ENCODE measurements at regions not wholly inside any gene's neighbourhood (a gene's known extent, or its start where the extent isn't known, plus 50 kb on each side); places are given as distances from the start of the nearest gene placed in this dataset.
"Not testable (repeated sequence)": the region's sequence is repeated elsewhere in the genome, so short reads cannot be mapped to it uniquely, and the experiment has no call there.

DNA sequence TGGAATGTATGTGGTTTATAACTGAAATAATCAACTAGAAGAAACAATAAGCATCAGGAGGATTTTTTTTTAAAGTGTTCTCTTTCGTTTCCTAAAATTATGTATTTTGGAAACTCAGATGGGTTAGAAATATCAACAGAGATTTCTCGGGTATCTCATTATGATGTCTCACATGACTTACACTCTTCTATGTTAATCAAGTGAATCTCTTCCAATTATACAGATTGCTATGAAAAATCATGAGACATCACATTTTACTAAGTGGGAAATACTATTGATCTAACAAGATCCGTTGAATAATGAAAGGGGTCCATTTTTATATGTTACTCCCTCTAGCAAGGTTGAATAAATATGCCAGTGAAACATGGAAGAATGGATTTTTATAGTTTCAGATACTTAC, 54.7 kb upstream of the NRIP1 start:
- Histone ChIP-seq H3K27me3 (ENCODE audit: control insufficient read depth in 1 of 2, insufficient read depth in 2 of 2, low read length in 1 of 2) (no peaks in the 10 kb centered on the region), H3K27ac (ENCODE audit: low read depth in 1 of 2, low read length in 2 of 2) (no peak overlapping the region), H3K9me3 (ENCODE audit: control insufficient read depth, low read length) (no peaks in the 10 kb centered on the region), H3K36me3 (ENCODE audit: control insufficient read depth in 1 of 2, insufficient read depth in 2 of 2, low read length in 1 of 2) (no peaks in the 10 kb centered on the region), H3K4me3 (ENCODE audit: low read length in 2 of 2) (no peak overlapping the region), H3K4me1 (ENCODE audit: control insufficient read depth in 1 of 2, insufficient read depth in 2 of 2, low read length in 2 of 2) (peaks cover 2% of the 10 kb centered on the region in 2 donors)
- intact Hi-C loops (cut with DNase I): no loop called here
- WGBS, 2 donors: 66 to 69% methylated on average over 3 of the region's 3 CpGs
- DNase-seq (no peak), ATAC-seq (ENCODE audit: low FRiP score) (no peak)

- peaks cover 2% of the 10 kb centered on the region in 2 donors for H3K4me1 ChIP-seq (ENCODE audit: control insufficient read depth in 1 of 2, insufficient read depth in 2 of 2, low read length in 2 of 2)
- no peaks in the 10 kb centered on the region for H3K36me3 ChIP-seq (ENCODE audit: control insufficient read depth in 1 of 2, insufficient read depth in 2 of 2, low read length in 1 of 2)
- H3K27ac ChIP-seq (ENCODE audit: low read depth in 1 of 2, low read length in 2 of 2): no peak overlapping the region
- H3K27me3 ChIP-seq (ENCODE audit: control insufficient read depth in 1 of 2, insufficient read depth in 2 of 2, low read length in 1 of 2): no peaks in the 10 kb centered on the region
- intact Hi-C loops (cut with DNase I): no loop called here
- ATAC-seq (ENCODE audit: low FRiP score) (peak; percentile 33), DNase-seq (no peak)
- no peaks in the 10 kb centered on the region for H3K9me3 ChIP-seq (ENCODE audit: control insufficient read depth, low read length)
- 60 to 65% methylated on average over 5 of the region's 5 CpGs for WGBS, 2 donors
- H3K4me3 ChIP-seq (ENCODE audit: low read length in 2 of 2): no peak overlapping the region
Observed at GRCh38 chr21:15121097-15121654, 56.4 kb upstream of the NRIP1 start.

DNA sequence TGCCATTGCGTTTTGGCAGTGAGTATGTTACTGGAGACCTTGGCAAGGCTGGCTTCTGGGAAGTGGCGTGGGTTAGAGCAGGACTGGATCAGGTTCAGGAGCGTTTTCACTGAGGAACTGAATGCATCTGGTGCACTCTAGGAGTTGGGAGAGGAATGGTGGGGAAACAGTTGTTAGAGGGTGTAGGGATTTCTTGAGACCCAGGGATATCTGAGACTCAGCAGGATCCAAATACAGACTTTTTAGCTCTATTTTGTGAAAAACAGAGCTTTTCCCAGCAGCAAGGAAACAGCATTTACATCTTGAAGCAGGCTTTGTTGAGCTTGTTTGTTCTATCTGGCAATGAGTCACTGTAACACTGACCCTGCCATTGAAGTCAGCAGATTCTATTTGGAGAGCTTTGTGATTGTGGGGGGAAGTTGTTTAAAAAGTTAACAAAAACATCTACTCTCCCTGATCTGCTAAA, 56.9 kb upstream of the NRIP1 start:
- H3K36me3 ChIP-seq (ENCODE audit: control insufficient read depth in 1 of 2, insufficient read depth in 2 of 2, low read length in 1 of 2): no peaks in the 10 kb centered on the region
- no peak overlapping the region for H3K27ac ChIP-seq (ENCODE audit: low read depth in 1 of 2, low read length in 2 of 2)
- ATAC-seq (ENCODE audit: low FRiP score): peak; percentile 75
- no peak for DNase-seq
- no peaks in the 10 kb centered on the region for H3K27me3 ChIP-seq (ENCODE audit: control insufficient read depth in 1 of 2, insufficient read depth in 2 of 2, low read length in 1 of 2)
- H3K9me3 ChIP-seq (ENCODE audit: control insufficient read depth, low read length): no peaks in the 10 kb centered on the region
- intact Hi-C loops (cut with DNase I): no loop called here
- WGBS, 2 donors: 15 to 17% methylated on average over 3 of the region's 3 CpGs
- H3K4me1 ChIP-seq (ENCODE audit: control insufficient read depth in 1 of 2, insufficient read depth in 2 of 2, low read length in 2 of 2): peaks cover 2% of the 10 kb centered on the region in 2 donors
- no peak overlapping the region for H3K4me3 ChIP-seq (ENCODE audit: low read length in 2 of 2)

DNA sequence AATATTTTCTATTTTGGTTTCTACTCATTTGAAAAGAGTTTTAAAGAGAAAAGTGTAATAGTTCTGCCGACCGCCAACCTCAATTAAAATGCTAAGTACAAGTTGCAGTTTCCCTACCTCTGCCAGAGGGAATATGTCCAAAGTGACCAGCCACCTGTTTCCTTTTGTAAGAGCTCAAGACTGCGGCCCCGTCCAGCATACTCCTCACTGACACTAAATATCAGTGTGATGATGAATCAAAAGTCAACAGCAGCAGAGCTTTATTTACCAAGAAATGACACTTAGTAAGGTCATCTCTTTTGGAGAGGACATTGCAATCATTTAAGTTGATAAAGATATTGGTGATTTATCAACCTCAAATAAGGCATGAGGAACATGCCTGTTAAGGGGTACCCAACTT, 57.4 kb upstream of the NRIP1 start:
- H3K9me3 ChIP-seq (ENCODE audit: control insufficient read depth, low read length): no peaks in the 10 kb centered on the region
- WGBS, 2 donors: 33 to 39% methylated on average over 4 of the region's 4 CpGs
- no peak for DNase-seq
- peaks cover 2% of the 10 kb centered on the region in 2 donors for H3K4me1 ChIP-seq (ENCODE audit: control insufficient read depth in 1 of 2, insufficient read depth in 2 of 2, low read length in 2 of 2)
- no peak for ATAC-seq (ENCODE audit: low FRiP score)
- intact Hi-C loops (cut with DNase I): no loop called here
- no peak overlapping the region for H3K4me3 ChIP-seq (ENCODE audit: low read length in 2 of 2)
- no peaks in the 10 kb centered on the region for H3K27me3 ChIP-seq (ENCODE audit: control insufficient read depth in 1 of 2, insufficient read depth in 2 of 2, low read length in 1 of 2)
- H3K36me3 ChIP-seq (ENCODE audit: control insufficient read depth in 1 of 2, insufficient read depth in 2 of 2, low read length in 1 of 2): no peaks in the 10 kb centered on the region
- H3K27ac ChIP-seq (ENCODE audit: low read depth in 1 of 2, low read length in 2 of 2): no peak overlapping the region

DNA sequence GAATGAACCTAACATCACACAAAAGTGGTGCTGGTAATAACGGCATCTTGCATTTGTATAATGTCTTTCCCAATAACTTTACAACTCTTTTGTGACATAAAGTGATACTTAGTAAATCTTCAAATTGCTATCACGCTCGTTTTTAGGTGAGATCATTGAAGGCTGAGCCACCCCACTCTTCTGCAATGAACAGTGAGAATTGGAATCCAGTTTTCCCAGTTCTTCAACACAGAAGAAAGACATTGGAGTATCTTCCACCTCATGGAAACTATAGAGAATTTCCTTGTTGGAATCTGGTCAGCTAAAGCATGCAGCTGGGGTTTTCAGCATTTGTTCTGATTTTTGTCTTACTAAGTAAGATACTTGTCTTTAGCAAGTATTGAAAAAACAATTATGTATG, 59.9 kb upstream of the NRIP1 start:
- H3K36me3 ChIP-seq (ENCODE audit: control insufficient read depth in 1 of 2, insufficient read depth in 2 of 2, low read length in 1 of 2): no peaks in the 10 kb centered on the region
- no peak for DNase-seq
- no peak for ATAC-seq (ENCODE audit: low FRiP score)
- peaks cover 2% of the 10 kb centered on the region in 2 donors for H3K4me1 ChIP-seq (ENCODE audit: control insufficient read depth in 1 of 2, insufficient read depth in 2 of 2, low read length in 2 of 2)
- H3K9me3 ChIP-seq (ENCODE audit: control insufficient read depth, low read length): no peaks in the 10 kb centered on the region
- intact Hi-C loops (cut with DNase I): no loop called here
- no peaks in the 10 kb centered on the region for H3K27me3 ChIP-seq (ENCODE audit: control insufficient read depth in 1 of 2, insufficient read depth in 2 of 2, low read length in 1 of 2)
- WGBS, 2 donors: 87 to 89% methylated on average over 3 of the region's 3 CpGs
- no peak overlapping the region for H3K27ac ChIP-seq (ENCODE audit: low read depth in 1 of 2, low read length in 2 of 2)
- no peak overlapping the region for H3K4me3 ChIP-seq (ENCODE audit: low read length in 2 of 2)

DNA sequence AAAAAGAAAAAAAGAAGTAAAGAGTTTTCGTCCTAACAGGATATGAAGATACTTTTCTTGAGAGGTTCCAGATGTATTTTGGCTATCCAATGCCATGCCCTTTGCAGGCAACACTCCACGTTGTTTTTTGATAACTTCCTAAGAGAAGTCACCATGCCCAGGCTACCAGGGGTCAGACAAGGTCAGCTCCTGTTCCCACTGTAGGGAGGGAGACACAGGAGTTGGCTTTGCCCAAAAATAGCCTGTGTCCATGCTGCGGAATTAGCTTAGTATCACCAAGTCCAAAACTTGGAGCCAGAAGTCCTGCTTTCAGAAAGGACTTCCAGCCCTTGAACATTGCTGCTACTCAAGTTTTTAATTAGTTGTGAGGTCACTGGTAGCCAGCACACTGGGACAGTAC, 62.1 kb upstream of the NRIP1 start:
- no peaks in the 10 kb centered on the region for H3K9me3 ChIP-seq (ENCODE audit: control insufficient read depth, low read length)

DNA sequence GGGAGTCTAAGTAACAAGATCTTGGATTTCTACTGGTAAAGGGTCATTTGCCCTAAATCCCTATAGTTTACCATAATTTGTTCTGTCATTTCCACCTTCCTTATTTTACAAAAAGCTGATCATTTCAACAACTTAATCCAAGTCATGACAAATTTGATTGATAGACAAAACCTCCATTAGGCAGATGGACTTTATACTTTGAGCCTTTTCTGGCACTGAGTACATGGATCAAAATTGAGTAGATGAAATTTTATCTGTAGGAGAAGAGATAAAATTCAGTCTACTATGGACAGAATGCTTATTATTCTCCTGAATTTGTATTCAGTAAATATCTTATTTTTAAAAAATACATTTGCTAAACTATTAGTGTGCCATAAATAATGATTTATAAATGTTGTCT, 62.6 kb upstream of the NRIP1 start:
- Histone ChIP-seq H3K4me1 (ENCODE audit: control insufficient read depth in 1 of 2, insufficient read depth in 2 of 2, low read length in 2 of 2) (peaks cover 0 to 2% of the 10 kb centered on the region in 2 donors), H3K27ac (ENCODE audit: low read depth in 1 of 2, low read length in 2 of 2) (no peak overlapping the region), H3K36me3 (ENCODE audit: control insufficient read depth in 1 of 2, insufficient read depth in 2 of 2, low read length in 1 of 2) (no peaks in the 10 kb centered on the region), H3K9me3 (ENCODE audit: control insufficient read depth, low read length) (no peaks in the 10 kb centered on the region), H3K27me3 (ENCODE audit: control insufficient read depth in 1 of 2, insufficient read depth in 2 of 2, low read length in 1 of 2) (no peaks in the 10 kb centered on the region), H3K4me3 (ENCODE audit: low read length in 2 of 2) (no peak overlapping the region)
- no peak for DNase-seq
- ATAC-seq (ENCODE audit: low FRiP score): no peak
- intact Hi-C loops (cut with DNase I): no loop called here

More for the DNA sequence above, 62.1 kb upstream of the NRIP1 start:
- H3K4me1 ChIP-seq (ENCODE audit: control insufficient read depth in 1 of 2, insufficient read depth in 2 of 2, low read length in 2 of 2): peaks cover 2% of the 10 kb centered on the region in 2 donors
- DNase-seq (no peak), ATAC-seq (ENCODE audit: low FRiP score) (peak; percentile 38)
- H3K27ac ChIP-seq (ENCODE audit: low read depth in 1 of 2, low read length in 2 of 2): no peak overlapping the region
- intact Hi-C loops (cut with DNase I): no loop called here
- no peaks in the 10 kb centered on the region for H3K36me3 ChIP-seq (ENCODE audit: control insufficient read depth in 1 of 2, insufficient read depth in 2 of 2, low read length in 1 of 2)
- WGBS, 2 donors: 15 to 16% methylated on average over 3 of the region's 3 CpGs
- no peak overlapping the region for H3K4me3 ChIP-seq (ENCODE audit: low read length in 2 of 2)
- H3K27me3 ChIP-seq (ENCODE audit: control insufficient read depth in 1 of 2, insufficient read depth in 2 of 2, low read length in 1 of 2): no peaks in the 10 kb centered on the region

DNA sequence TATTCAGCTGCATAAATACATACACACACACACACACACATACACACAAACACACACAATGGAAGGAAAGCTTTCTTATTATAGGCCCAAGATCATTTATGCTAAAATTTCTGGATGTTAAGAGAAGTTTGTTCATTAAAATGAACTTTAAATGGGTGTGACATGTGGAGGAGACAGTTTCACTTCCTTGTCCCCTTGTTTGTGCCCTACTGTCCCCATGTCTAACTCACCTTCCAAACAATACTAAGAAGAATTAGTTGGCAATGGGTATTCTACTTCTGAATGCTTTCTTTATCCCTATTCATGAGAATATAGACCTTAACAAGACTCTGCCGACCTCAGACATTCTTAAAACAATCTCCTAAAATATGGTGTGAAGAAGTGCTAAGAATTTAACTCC, 63.5 kb upstream of the NRIP1 start:
- 24 to 51% methylated on average over 1 of the region's 1 CpG for WGBS, 2 donors
- DNase-seq: no peak
- Histone ChIP-seq H3K9me3 (ENCODE audit: control insufficient read depth, low read length) (no peaks in the 10 kb centered on the region), H3K27me3 (ENCODE audit: control insufficient read depth in 1 of 2, insufficient read depth in 2 of 2, low read length in 1 of 2) (no peaks in the 10 kb centered on the region), H3K4me3 (ENCODE audit: low read length in 2 of 2) (no peak overlapping the region), H3K4me1 (ENCODE audit: control insufficient read depth in 1 of 2, insufficient read depth in 2 of 2, low read length in 2 of 2) (no peaks in the 10 kb centered on the region), H3K36me3 (ENCODE audit: control insufficient read depth in 1 of 2, insufficient read depth in 2 of 2, low read length in 1 of 2) (no peaks in the 10 kb centered on the region), H3K27ac (ENCODE audit: low read depth in 1 of 2, low read length in 2 of 2) (no peak overlapping the region)
- ATAC-seq (ENCODE audit: low FRiP score): no peak
- intact Hi-C loops (cut with DNase I): no loop called here

DNA sequence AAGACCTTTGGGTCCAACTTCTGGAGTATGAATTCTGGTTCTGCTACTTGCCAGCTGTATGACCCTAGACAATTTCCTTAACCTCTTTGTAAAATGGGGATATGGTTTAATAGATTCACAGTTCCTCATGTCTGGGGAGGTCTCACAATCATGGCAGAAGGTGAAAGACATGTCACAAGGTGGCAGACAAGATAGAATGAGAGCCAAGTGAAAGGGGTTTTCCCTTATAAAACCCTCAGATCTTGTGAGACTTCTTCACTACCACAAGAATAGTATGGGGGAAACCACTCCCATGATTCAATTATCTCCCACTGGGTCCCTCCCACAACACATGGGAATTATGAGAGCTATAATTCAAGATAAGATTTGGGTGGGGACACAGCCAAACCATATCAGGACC, 63.9 kb upstream of the NRIP1 start:
- H3K36me3 ChIP-seq (ENCODE audit: control insufficient read depth in 1 of 2, insufficient read depth in 2 of 2, low read length in 1 of 2); H3K9me3 ChIP-seq (ENCODE audit: control insufficient read depth, low read length); intact Hi-C loops (cut with DNase I); H3K4me3 ChIP-seq (ENCODE audit: low read length in 2 of 2); DNase-seq; ATAC-seq (ENCODE audit: low FRiP score); H3K4me1 ChIP-seq (ENCODE audit: control insufficient read depth in 1 of 2, insufficient read depth in 2 of 2, low read length in 2 of 2); H3K27me3 ChIP-seq (ENCODE audit: control insufficient read depth in 1 of 2, insufficient read depth in 2 of 2, low read length in 1 of 2); H3K27ac ChIP-seq (ENCODE audit: low read depth in 1 of 2, low read length in 2 of 2): not testable (repeated sequence)
